GM13977 (cell line): ENCODE measurements at regions not wholly inside any gene's neighbourhood (a gene's known extent, or its start where the extent isn't known, plus 50 kb on each side); places are given as distances from the start of the nearest gene placed in this dataset.

Experiments
- DNase-seq: peaks from one replicate; pipeline ENCODE4 v3.0.0; 2012; ENCODE audit warnings: low spot score
- CTCF ChIP-seq: IDR thresholded peaks from 2 replicates; pipeline ENCODE4 v1.5.1; 2012; ENCODE audit warnings: mild to moderate bottlenecking, control low read depth; ENCODE audit not compliant: insufficient read depth; ENCODE audit errors: extremely low read depth, missing control alignments
- in situ Hi-C: fragments of 300-500 bp; cut with MboI; formaldehyde crosslinking; loops from one replicate; pipeline ENCODE4 v1.12.0; 2022; ENCODE audit warnings: low sequenced_read_pairs, low pct_unique_long_range_greater_than_20kb, mixed read lengths, inconsistent platforms; ENCODE audit not compliant: unreplicated experiment

GRCh38 chr1:30284226-30284625 lies 439.2 kb downstream of the MATN1 start:
- no peak for DNase-seq
- in situ Hi-C loops = no loop called here
- TF ChIP-seq CTCF = no peak

GRCh38 chr1:30283199-30283962 lies 440.0 kb downstream of the MATN1 start:
- TF ChIP-seq CTCF = no peak
- DNase-seq = no peak
- in situ Hi-C loops = no loop called here

- no peak for DNase-seq
- TF ChIP-seq CTCF = no peak
- in situ Hi-C loops = no loop called here
Measured at GRCh38 chr1:30280572-30280971, 442.8 kb downstream of the MATN1 start.

GRCh38 chr1:30277911-30278310 lies 445.5 kb downstream of the MATN1 start:
- no peak for TF ChIP-seq CTCF
- in situ Hi-C loops = no loop called here
- DNase-seq = no peak

GRCh38 chr1:30277415-30277814 lies 446.0 kb downstream of the MATN1 start:
- in situ Hi-C loops = no loop called here
- no peak for DNase-seq
- TF ChIP-seq CTCF = no peak

GRCh38 chr1:30275926-30276764 lies 447.2 kb downstream of the MATN1 start:
- TF ChIP-seq CTCF = no peak
- no peak for DNase-seq
- in situ Hi-C loops = no loop called here
